ENCODE measurements at regions not wholly inside any gene's neighbourhood (a gene's known extent, or its start where the extent isn't known, plus 50 kb on each side); places are given as distances from the start of the nearest gene placed in this dataset.

DNA sequence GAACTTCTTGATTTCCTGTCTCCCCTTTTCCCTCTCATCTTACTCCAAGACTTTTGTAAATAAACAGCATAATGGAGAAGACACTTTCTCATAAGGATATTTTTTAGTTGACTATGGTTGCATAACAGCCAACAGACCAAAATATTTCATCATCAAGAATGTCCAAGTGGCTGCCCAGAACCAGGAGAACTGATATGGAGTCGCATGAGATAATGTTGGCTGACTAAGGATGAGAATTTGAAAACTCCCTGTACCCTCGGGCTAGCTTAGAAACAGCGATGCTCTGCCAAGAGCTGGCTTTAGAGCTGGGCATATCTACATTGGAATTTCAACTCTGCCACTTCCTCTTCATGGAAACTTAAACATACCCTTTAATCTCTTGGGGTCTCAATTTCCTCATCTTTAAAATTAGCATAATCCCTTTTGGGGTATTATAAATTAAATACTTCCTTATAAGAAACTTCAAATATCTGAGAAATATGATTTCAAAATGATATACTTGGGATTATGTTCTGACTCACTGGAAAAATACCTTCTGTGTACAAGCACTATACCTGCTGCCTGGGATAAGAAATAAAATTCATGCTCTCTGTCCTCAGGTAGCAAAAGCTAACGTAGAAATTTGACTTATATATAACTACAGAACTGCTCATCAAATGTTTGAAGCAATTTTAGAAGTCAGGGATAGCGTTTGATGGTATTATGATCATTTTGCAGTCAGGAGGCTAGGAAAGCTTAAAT lies 777.3 kb downstream of the LTN1 start:
- TF ChIP-seq CTCF (IDR thresholded peaks at IDR 0.05; ENCODE audit: poor library complexity): no peak
- no peak for TF ChIP-seq EZH2phosphoT487 (IDR thresholded peaks at IDR 0.05; ENCODE audit: low read depth, severe bottlenecking, unreplicated experiment)
